SK-N-SH treated with all-trans-retinoic acid at 6 μM for 48 hours (cell line): ENCODE measurements at regions not wholly inside any gene's neighbourhood (a gene's known extent, or its start where the extent isn't known, plus 50 kb on each side); places are given as distances from the start of the nearest gene placed in this dataset.

ENCODE experiments used
- ATAC-seq: fragments of 200-7000 bp; cut with Tn5 transposase; 3 replicates; pipeline ENCODE4 v1.9.1; 2020; ENCODE audit warnings: mild to moderate bottlenecking, moderate library complexity
- BACH2 ChIP-seq: fragments of 250-450 bp; sonication (Bioruptor Pico); IDR thresholded peaks from 2 replicates; pipeline ENCODE4 v1.9.0; 2021; ENCODE audit warnings: mild to moderate bottlenecking, borderline replicate concordance
- CSDC2 ChIP-seq: fragments of 250-450 bp; sonication (Bioruptor Pico); IDR thresholded peaks from 2 replicates; pipeline ENCODE4 v1.5.0; 2020; ENCODE audit warnings: mild to moderate bottlenecking, moderate library complexity
- ESRRG ChIP-seq: fragments of 250-450 bp; sonication (Bioruptor Pico); IDR thresholded peaks from 2 replicates; pipeline ENCODE4 v1.6.1; 2021; ENCODE audit warnings: mild to moderate bottlenecking
- OSR1 ChIP-seq: fragments of 250-450 bp; sonication (Bioruptor Pico); IDR thresholded peaks from 2 replicates; pipeline ENCODE4 v1.8.0; 2022; ENCODE audit warnings: moderate library complexity, mild to moderate bottlenecking, inconsistent platforms
- RARB ChIP-seq: fragments of 250-450 bp; sonication (Bioruptor Pico); IDR thresholded peaks from 2 replicates; pipeline ENCODE4 v1.8.0; 2021; ENCODE audit warnings: mild to moderate bottlenecking, moderate library complexity
- TCF4 ChIP-seq: fragments of 250-450 bp; sonication (Bioruptor Pico); IDR thresholded peaks from 2 replicates; pipeline ENCODE4 v1.8.0; 2021; ENCODE audit warnings: mild to moderate bottlenecking, moderate library complexity, borderline replicate concordance
- ZC3H10 ChIP-seq: fragments of 250-450 bp; sonication (Bioruptor Pico); IDR thresholded peaks from 2 replicates; pipeline ENCODE4 v1.5.1; 2021; ENCODE audit warnings: mild to moderate bottlenecking, moderate library complexity
- ZFP3 ChIP-seq: fragments of 250-450 bp; sonication (Bioruptor Pico); IDR thresholded peaks from 2 replicates; pipeline ENCODE4 v1.5.0; 2020; ENCODE audit warnings: mild to moderate bottlenecking, moderate library complexity
- ZFP30 ChIP-seq: fragments of 450-650 bp; formaldehyde crosslinking; IDR thresholded peaks from 2 replicates; pipeline ENCODE4 v1.5.0; 2022; ENCODE audit warnings: mild to moderate bottlenecking, moderate library complexity
- ZNF565 ChIP-seq: fragments of 450-650 bp; formaldehyde crosslinking; conservative IDR thresholded peaks from 2 replicates; pipeline ENCODE4 v1.5.0; 2020; ENCODE audit warnings: low read depth, mild to moderate bottlenecking, moderate library complexity
- ZNF70 ChIP-seq: fragments of 450-650 bp; formaldehyde crosslinking; IDR thresholded peaks from 2 replicates; pipeline ENCODE4 v1.5.0; 2020; ENCODE audit warnings: mild to moderate bottlenecking, moderate library complexity
- ZNF8 ChIP-seq: fragments of 450-650 bp; formaldehyde crosslinking; IDR thresholded peaks from 2 replicates; pipeline ENCODE4 v1.5.0; 2020; ENCODE audit warnings: mild to moderate bottlenecking, moderate library complexity
- TF ChIP-seq, protein P1 (sequence below): fragments of 250-450 bp; sonication (Bioruptor Pico); IDR thresholded peaks from 2 replicates; pipeline ENCODE4 v1.8.0; 2020; ENCODE audit warnings: mild to moderate bottlenecking, moderate library complexity, borderline replicate concordance
- TF ChIP-seq, protein P2 (sequence below): fragments of 250-450 bp; sonication (Bioruptor Pico); IDR thresholded peaks from 2 replicates; pipeline ENCODE4 v1.8.0; 2021; ENCODE audit warnings: low read depth, mild to moderate bottlenecking, moderate library complexity, borderline replicate concordance
- TF ChIP-seq, protein P3 (sequence below): fragments of 250-450 bp; sonication (Bioruptor Pico); IDR thresholded peaks from 2 replicates; pipeline ENCODE4 v1.5.1; 2020; ENCODE audit warnings: low read depth, mild to moderate bottlenecking, moderate library complexity
- TF ChIP-seq, protein P4 (sequence below): fragments of 250-450 bp; sonication (Bioruptor Pico); IDR thresholded peaks from 2 replicates; pipeline ENCODE4 v1.5.0; 2020; ENCODE audit warnings: mild to moderate bottlenecking, moderate library complexity

DNA sequence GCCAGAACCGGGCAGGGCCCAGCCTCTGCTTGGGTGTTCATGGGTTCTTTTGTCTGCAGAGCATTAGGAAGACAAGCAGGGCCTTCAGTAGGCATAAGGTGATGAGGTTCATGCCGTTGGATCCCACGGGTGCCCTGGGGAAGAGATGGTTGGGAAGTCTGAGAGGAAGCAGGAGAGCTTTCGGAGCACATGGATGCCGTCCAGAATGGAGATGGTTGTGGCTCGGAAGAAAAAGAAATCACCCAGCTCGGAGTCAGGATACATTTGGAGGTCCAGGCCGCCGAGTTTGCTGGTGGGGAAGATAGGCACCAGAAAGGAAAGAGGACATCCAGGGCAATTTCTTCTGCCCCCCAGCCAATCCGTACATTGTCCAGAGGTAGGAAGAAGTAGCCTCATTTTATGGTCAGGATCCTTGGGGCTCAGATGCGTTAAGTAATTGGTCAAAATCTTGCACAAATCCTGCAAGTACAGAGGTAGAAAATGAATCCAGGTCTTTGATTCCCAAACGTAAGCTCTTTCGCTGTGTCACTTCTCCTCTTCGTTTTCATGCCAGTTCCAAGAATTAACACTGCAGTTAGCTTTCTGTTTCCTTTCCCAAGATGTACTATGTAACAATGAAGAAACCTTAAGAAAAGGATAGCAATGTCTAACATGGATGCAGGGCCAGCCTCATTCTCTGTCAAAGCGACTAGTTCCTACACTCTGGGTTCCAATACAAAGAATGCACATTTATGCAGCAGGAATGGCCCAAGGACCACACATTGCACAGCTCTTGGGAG lies 147.8 kb upstream of the KLF6 start:
- TF ChIP-seq OSR1 (CRISPR knock-in tag) (no peak), TCF4 (CRISPR knock-in tag) (no peak), ZC3H10 (CRISPR knock-in tag) (no peak), ZFP3 (CRISPR knock-in tag) (no peak), CSDC2 (CRISPR knock-in tag) (no peak), BACH2 (CRISPR knock-in tag) (no peak), ZNF565 (CRISPR knock-in tag) (no peak)
- TF ChIP-seq, protein P1, sequence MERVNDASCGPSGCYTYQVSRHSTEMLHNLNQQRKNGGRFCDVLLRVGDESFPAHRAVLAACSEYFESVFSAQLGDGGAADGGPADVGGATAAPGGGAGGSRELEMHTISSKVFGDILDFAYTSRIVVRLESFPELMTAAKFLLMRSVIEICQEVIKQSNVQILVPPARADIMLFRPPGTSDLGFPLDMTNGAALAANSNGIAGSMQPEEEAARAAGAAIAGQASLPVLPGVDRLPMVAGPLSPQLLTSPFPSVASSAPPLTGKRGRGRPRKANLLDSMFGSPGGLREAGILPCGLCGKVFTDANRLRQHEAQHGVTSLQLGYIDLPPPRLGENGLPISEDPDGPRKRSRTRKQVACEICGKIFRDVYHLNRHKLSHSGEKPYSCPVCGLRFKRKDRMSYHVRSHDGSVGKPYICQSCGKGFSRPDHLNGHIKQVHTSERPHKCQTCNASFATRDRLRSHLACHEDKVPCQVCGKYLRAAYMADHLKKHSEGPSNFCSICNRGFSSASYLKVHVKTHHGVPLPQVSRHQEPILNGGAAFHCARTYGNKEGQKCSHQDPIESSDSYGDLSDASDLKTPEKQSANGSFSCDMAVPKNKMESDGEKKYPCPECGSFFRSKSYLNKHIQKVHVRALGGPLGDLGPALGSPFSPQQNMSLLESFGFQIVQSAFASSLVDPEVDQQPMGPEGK (CRISPR knock-in tag): no peak
- TF ChIP-seq, protein P2, sequence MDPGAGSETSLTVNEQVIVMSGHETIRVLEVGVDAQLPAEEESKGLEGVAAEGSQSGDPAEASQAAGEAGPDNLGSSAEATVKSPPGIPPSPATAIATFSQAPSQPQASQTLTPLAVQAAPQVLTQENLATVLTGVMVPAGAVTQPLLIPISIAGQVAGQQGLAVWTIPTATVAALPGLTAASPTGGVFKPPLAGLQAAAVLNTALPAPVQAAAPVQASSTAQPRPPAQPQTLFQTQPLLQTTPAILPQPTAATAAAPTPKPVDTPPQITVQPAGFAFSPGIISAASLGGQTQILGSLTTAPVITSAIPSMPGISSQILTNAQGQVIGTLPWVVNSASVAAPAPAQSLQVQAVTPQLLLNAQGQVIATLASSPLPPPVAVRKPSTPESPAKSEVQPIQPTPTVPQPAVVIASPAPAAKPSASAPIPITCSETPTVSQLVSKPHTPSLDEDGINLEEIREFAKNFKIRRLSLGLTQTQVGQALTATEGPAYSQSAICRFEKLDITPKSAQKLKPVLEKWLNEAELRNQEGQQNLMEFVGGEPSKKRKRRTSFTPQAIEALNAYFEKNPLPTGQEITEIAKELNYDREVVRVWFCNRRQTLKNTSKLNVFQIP (CRISPR knock-in tag): no peak
- ATAC-seq: no peak

DNA sequence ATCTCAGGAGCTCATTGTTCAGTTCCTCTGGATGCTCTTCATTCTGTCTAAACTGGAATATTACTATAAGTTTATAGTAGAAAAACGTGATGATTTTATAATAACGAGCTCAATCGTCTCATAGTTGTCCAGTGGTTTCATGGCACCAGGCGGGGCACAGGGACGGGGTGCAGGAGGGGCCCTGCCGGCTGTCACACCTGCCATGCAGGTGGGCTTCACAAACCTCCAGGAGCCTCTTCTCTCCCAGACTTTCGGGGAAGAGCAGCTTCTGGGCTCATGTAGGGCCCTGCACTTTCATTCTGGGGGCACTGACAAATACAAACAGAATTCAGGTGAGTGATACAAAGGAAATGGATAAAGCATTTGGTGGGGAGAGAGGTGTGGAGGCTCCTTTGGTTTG lies 146.9 kb upstream of the KLF6 start:
- ATAC-seq: no peak
- TF ChIP-seq OSR1 (CRISPR knock-in tag): no peak
- no peak for TF ChIP-seq ZFP30 (CRISPR knock-in tag)
- TF ChIP-seq, protein P3, sequence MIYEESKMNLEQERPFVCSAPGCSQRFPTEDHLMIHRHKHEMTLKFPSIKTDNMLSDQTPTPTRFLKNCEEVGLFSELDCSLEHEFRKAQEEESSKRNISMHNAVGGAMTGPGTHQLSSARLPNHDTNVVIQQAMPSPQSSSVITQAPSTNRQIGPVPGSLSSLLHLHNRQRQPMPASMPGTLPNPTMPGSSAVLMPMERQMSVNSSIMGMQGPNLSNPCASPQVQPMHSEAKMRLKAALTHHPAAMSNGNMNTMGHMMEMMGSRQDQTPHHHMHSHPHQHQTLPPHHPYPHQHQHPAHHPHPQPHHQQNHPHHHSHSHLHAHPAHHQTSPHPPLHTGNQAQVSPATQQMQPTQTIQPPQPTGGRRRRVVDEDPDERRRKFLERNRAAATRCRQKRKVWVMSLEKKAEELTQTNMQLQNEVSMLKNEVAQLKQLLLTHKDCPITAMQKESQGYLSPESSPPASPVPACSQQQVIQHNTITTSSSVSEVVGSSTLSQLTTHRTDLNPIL (CRISPR knock-in tag): no peak
- no peak for TF ChIP-seq ZC3H10 (CRISPR knock-in tag)
- TF ChIP-seq ZNF70: no peak
- TF ChIP-seq ZNF565 (CRISPR knock-in tag): no peak
- TF ChIP-seq ZNF8 (CRISPR knock-in tag): no peak
- no peak for TF ChIP-seq RARB (CRISPR knock-in tag)
- TF ChIP-seq, protein P1 (CRISPR knock-in tag): no peak
- no peak for TF ChIP-seq ESRRG (CRISPR knock-in tag)
- no peak for TF ChIP-seq ZFP3 (CRISPR knock-in tag)

DNA sequence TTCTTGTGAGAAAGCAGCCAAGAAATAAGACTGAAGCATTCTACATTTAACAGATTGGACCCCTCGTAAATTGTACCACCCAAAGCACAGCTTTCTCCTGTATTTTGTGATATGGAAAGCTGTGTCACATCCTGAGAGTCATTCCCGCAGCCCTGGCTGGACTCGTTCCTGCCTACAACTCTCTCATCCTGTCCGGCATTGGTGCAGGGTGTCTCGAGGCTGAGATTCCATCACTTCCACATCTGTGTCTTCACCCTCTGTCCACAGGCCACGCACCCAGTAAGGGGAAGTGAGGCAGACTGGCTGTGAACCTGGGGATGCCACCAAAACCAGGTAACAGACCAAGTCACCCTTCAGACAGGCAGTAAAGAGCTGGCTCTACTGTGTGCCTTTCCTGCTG lies 146.2 kb upstream of the KLF6 start:
- TF ChIP-seq, protein P1 (CRISPR knock-in tag): no peak
- TF ChIP-seq, protein P4, sequence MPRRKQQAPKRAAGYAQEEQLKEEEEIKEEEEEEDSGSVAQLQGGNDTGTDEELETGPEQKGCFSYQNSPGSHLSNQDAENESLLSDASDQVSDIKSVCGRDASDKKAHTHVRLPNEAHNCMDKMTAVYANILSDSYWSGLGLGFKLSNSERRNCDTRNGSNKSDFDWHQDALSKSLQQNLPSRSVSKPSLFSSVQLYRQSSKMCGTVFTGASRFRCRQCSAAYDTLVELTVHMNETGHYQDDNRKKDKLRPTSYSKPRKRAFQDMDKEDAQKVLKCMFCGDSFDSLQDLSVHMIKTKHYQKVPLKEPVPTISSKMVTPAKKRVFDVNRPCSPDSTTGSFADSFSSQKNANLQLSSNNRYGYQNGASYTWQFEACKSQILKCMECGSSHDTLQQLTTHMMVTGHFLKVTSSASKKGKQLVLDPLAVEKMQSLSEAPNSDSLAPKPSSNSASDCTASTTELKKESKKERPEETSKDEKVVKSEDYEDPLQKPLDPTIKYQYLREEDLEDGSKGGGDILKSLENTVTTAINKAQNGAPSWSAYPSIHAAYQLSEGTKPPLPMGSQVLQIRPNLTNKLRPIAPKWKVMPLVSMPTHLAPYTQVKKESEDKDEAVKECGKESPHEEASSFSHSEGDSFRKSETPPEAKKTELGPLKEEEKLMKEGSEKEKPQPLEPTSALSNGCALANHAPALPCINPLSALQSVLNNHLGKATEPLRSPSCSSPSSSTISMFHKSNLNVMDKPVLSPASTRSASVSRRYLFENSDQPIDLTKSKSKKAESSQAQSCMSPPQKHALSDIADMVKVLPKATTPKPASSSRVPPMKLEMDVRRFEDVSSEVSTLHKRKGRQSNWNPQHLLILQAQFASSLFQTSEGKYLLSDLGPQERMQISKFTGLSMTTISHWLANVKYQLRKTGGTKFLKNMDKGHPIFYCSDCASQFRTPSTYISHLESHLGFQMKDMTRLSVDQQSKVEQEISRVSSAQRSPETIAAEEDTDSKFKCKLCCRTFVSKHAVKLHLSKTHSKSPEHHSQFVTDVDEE (CRISPR knock-in tag): no peak
- no peak for ATAC-seq
